Calu3 (cell line): ENCODE measurements at regions not wholly inside any gene's neighbourhood (a gene's known extent, or its start where the extent isn't known, plus 50 kb on each side); places are given as distances from the start of the nearest gene placed in this dataset.

Experiments
- BruUV-seq: library from RNA; stranded (reverse); fragments of 400-500 nt; replicated peaks from 2 replicates; lab custom pipeline; 2021; lab: Mats Ljungman, UMichigan
- CTCF ChIA-PET: fragments of 300-600 bp; sonication (Branson Sonifier 250); formaldehyde crosslinking; loops from one replicate; lab custom pipeline; 2022; ENCODE audit warnings: antibody characterized with exemption; lab: Charles Lee
- DNase-seq: peaks from one replicate; pipeline ENCODE4 v3.0.0; 2022
- H3K27ac Mint-ChIP-seq: one replicate; pipeline ENCODE4 v1.8.0; 2022; ENCODE audit warnings: mixed read lengths; ENCODE audit not compliant: unreplicated experiment
- H3K27me3 Mint-ChIP-seq: one replicate; pipeline ENCODE4 v1.8.0; 2022; ENCODE audit warnings: mixed read lengths; ENCODE audit not compliant: unreplicated experiment
- H3K36me3 Mint-ChIP-seq: one replicate; pipeline ENCODE4 v1.8.0; 2022; ENCODE audit warnings: mild to moderate bottlenecking, moderate library complexity, mixed read lengths; ENCODE audit not compliant: insufficient read depth, unreplicated experiment
- H3K4me1 Mint-ChIP-seq: one replicate; pipeline ENCODE4 v1.8.0; 2022; ENCODE audit warnings: mild to moderate bottlenecking, low read depth, mixed read lengths; ENCODE audit not compliant: unreplicated experiment
- H3K4me3 Mint-ChIP-seq: one replicate; pipeline ENCODE4 v1.8.0; 2022; ENCODE audit warnings: mild to moderate bottlenecking, low read depth, moderate library complexity, mixed read lengths; ENCODE audit not compliant: unreplicated experiment
- H3K9me3 Mint-ChIP-seq: one replicate; pipeline ENCODE4 v1.8.0; 2022; ENCODE audit warnings: low read depth, mixed read lengths; ENCODE audit not compliant: unreplicated experiment
- intact Hi-C: fragments of 100-400 bp; cut with micrococcal nuclease; formaldehyde crosslinking; loops from one replicate; pipeline ENCODE4 v1.10.0; 2022; ENCODE audit not compliant: unreplicated experiment
- TF ChIP-seq, protein P1 (sequence below): fragments of 200-600 bp; IDR thresholded peaks from one replicate; pipeline ENCODE4 v1.8.0; 2022; ENCODE audit warnings: antibody characterized with exemption; ENCODE audit not compliant: unreplicated experiment

DNA sequence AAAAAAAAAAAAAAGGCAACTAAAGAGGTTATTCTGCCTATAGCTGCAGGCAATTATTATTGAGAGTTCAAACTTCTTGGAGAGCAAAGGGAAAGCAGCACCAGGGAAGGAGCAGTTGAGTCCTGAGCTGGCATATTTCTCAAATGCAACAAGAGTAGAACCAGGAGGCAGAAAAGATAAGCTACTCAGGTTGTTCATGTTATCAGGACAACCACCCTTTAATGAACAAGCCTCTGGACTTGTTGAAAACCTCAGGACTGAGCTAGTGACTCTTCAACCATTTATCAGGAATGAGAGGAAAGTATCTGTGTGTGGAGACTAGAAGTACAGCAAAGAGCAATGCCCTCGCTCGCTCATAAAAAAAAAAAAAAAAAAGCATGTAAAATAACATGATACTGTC is 183.0 kb downstream of the KCTD12 start:
- Mint-ChIP-seq H3K9me3 (no peaks in the 10 kb centered on the region), H3K27ac (no peak overlapping the region), H3K4me3 (no peak overlapping the region), H3K36me3 (no peaks in the 10 kb centered on the region), H3K27me3 (no peaks in the 10 kb centered on the region), H3K4me1 (no peaks in the 10 kb centered on the region)
- CTCF ChIA-PET = interaction anchor here (0.6 kb wide), 1 partner anchor 91 kb away, joined by 3 read pairs; no protein-coding TSS in a partner anchor
- intact Hi-C loops = no loop called here
- TF ChIP-seq, protein P1, sequence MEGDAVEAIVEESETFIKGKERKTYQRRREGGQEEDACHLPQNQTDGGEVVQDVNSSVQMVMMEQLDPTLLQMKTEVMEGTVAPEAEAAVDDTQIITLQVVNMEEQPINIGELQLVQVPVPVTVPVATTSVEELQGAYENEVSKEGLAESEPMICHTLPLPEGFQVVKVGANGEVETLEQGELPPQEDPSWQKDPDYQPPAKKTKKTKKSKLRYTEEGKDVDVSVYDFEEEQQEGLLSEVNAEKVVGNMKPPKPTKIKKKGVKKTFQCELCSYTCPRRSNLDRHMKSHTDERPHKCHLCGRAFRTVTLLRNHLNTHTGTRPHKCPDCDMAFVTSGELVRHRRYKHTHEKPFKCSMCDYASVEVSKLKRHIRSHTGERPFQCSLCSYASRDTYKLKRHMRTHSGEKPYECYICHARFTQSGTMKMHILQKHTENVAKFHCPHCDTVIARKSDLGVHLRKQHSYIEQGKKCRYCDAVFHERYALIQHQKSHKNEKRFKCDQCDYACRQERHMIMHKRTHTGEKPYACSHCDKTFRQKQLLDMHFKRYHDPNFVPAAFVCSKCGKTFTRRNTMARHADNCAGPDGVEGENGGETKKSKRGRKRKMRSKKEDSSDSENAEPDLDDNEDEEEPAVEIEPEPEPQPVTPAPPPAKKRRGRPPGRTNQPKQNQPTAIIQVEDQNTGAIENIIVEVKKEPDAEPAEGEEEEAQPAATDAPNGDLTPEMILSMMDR = no peak
- no TSS peak for BruUV-seq
- no peak for DNase-seq

DNA sequence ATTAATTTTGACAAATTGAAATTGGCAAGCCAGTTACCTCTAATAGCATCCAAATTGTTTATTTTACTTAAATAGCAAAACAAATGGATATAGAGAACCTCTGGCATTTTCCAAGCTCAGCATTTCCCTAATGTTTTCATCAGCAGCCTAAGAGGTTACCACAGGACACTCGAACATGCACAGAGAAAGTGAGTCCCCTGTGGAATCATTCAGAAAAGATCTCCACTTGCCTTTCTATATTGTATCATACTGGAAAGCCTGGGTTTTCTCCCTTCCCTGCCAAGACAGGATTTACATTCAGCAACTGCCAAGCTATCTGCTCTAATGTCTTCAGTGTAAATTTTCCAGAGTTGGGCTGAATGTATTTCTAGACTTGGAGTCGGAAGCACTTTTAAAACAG is 188.9 kb downstream of the KCTD12 start:
- Mint-ChIP-seq H3K27ac (no peak overlapping the region), H3K9me3 (no peaks in the 10 kb centered on the region), H3K36me3 (no peaks in the 10 kb centered on the region), H3K27me3 (no peaks in the 10 kb centered on the region), H3K4me3 (no peak overlapping the region), H3K4me1 (no peaks in the 10 kb centered on the region)
- no peak for DNase-seq
- CTCF ChIA-PET = no interaction called here
- TF ChIP-seq, protein P1 = no peak
- intact Hi-C loops = no loop called here
- BruUV-seq = no TSS peak

DNA sequence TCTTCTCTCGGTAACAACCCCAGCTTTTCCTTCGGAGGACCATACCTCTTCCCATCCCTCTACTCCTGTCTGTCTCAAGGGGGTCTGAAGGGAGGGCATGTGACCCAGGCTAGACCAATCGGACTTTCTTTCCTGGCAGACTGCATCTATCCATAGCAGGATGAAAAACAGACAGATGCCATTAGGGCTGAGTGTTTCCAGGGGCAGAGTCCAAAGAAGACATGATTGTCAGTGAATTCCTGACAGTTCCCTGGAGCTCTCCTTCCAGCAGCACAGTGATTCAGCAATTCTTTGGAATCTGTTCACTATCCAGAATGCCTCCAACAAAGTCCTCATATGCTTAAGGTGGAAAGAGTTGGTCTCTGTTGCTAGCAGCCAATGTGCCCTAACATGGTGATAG is 189.8 kb downstream of the KCTD12 start:
- BruUV-seq = no TSS peak
- Mint-ChIP-seq H3K27me3 (no peaks in the 10 kb centered on the region), H3K4me1 (no peaks in the 10 kb centered on the region), H3K27ac (no peak overlapping the region), H3K4me3 (no peak overlapping the region), H3K9me3 (no peaks in the 10 kb centered on the region), H3K36me3 (no peaks in the 10 kb centered on the region)
- no peak for DNase-seq
- CTCF ChIA-PET = no interaction called here
- TF ChIP-seq, protein P1 = no peak
- intact Hi-C loops = no loop called here

- no peak overlapping the region for H3K27ac Mint-ChIP-seq
- BruUV-seq = no TSS peak
- no peak overlapping the region for H3K4me3 Mint-ChIP-seq
- intact Hi-C loops = no loop called here
- CTCF ChIA-PET = no interaction called here
- H3K36me3 Mint-ChIP-seq = no peaks in the 10 kb centered on the region
- H3K27me3 Mint-ChIP-seq = no peaks in the 10 kb centered on the region
- no peak for DNase-seq
- H3K4me1 Mint-ChIP-seq = no peaks in the 10 kb centered on the region
- H3K9me3 Mint-ChIP-seq = no peaks in the 10 kb centered on the region
- TF ChIP-seq, protein P1 = no peak
Observed at GRCh38 chr13:76693086-76693485, 193.1 kb downstream of the KCTD12 start.
